Hepatocyte (in vitro differentiated cells): ENCODE measurements at regions not wholly inside any gene's neighbourhood (a gene's known extent, or its start where the extent isn't known, plus 50 kb on each side); places are given as distances from the start of the nearest gene placed in this dataset.

Source experiments
- DNase-seq: peaks from one replicate; pipeline ENCODE4 v3.0.0-alpha.2; 2016; ENCODE audit warnings: low spot score
- H2AFZ ChIP-seq: fragments of 200-600 bp; sonication (generic); 2 replicates; pipeline ENCODE4 v1.6.0; 2016; ENCODE audit warnings: antibody characterized with exemption, mild to moderate bottlenecking
- H3K27ac ChIP-seq: fragments of 200-600 bp; sonication (generic); 2 replicates; pipeline ENCODE4 v1.5.1; 2016; ENCODE audit warnings: mild to moderate bottlenecking
- H3K27me3 ChIP-seq: fragments of 200-600 bp; sonication (generic); 2 replicates; pipeline ENCODE4 v1.6.1; 2016
- H3K36me3 ChIP-seq: fragments of 200-600 bp; sonication (generic); replicated peaks from 2 replicates; pipeline ENCODE4 v1.5.1; 2016; ENCODE audit warnings: low read depth; ENCODE audit not compliant: insufficient read depth
- H3K4me1 ChIP-seq: fragments of 200-600 bp; sonication (generic); 2 replicates; pipeline ENCODE4 v1.5.1; 2016; ENCODE audit warnings: mild to moderate bottlenecking, moderate library complexity; ENCODE audit not compliant: insufficient read depth
- H3K4me2 ChIP-seq: fragments of 200-600 bp; sonication (generic); 2 replicates; pipeline ENCODE4 v1.6.0; 2016
- H3K4me3 ChIP-seq: fragments of 200-600 bp; sonication (generic); 2 replicates; pipeline ENCODE4 v1.5.1; 2016; ENCODE audit warnings: mild to moderate bottlenecking
- H3K79me2 ChIP-seq: fragments of 200-600 bp; sonication (generic); 2 replicates; pipeline ENCODE4 v1.6.0; 2017; ENCODE audit warnings: mild to moderate bottlenecking
- H3K9me2 ChIP-seq: fragments of 200-600 bp; sonication (generic); replicated peaks from 2 replicates; pipeline ENCODE4 v1.6.0; 2017; ENCODE audit warnings: mild to moderate bottlenecking; ENCODE audit not compliant: insufficient read depth
- H3K9me3 ChIP-seq: fragments of 200-600 bp; sonication (generic); 2 replicates; pipeline ENCODE4 v1.5.1; 2016; ENCODE audit warnings: low read depth, mild to moderate bottlenecking
- H4K20me1 ChIP-seq: fragments of 200-600 bp; sonication (generic); 2 replicates; pipeline ENCODE4 v1.6.0; 2016; ENCODE audit warnings: mild to moderate bottlenecking; ENCODE audit not compliant: insufficient read depth, poor library complexity, severe bottlenecking
- CTCF ChIP-seq: fragments of 200-600 bp; sonication (generic); IDR thresholded peaks from 2 replicates; pipeline ENCODE4 v1.5.1; 2016; ENCODE audit warnings: antibody characterized with exemption, mild to moderate bottlenecking; ENCODE audit not compliant: poor library complexity
- EZH2 ChIP-seq: fragments of 200-600 bp; sonication (generic); IDR thresholded peaks from 2 replicates; pipeline ENCODE4 v1.6.1; 2016; ENCODE audit warnings: antibody characterized with exemption, mild to moderate bottlenecking, borderline replicate concordance
- EZH2phosphoT487 ChIP-seq: fragments of 200-600 bp; sonication (generic); IDR thresholded peaks from one replicate; pipeline ENCODE4 v1.6.1; 2018; ENCODE audit warnings: antibody characterized with exemption, mild to moderate bottlenecking, low read depth, moderate library complexity; ENCODE audit not compliant: unreplicated experiment, severe bottlenecking
- WGBS: methylation state at CpG from one replicate; pipeline ENCODE4 v1.1.6; 2016; ENCODE audit warnings: low lambda C conversion rate; ENCODE audit errors: missing lambda C conversion rate; 5-methylcytosine and 5-hydroxymethylcytosine counted together

GRCh38 chrX:109268340-109268739, 213.5 kb downstream of the GUCY2F start:
- H3K4me3 ChIP-seq: no peak overlapping the region
- H2AFZ ChIP-seq: no peak overlapping the region
- H3K9me2 ChIP-seq: no peaks in the 10 kb centered on the region
- no peaks in the 10 kb centered on the region for H4K20me1 ChIP-seq
- no peak overlapping the region for H3K27ac ChIP-seq
- no peak for DNase-seq
- no peaks in the 10 kb centered on the region for H3K9me3 ChIP-seq
- no peak for TF ChIP-seq EZH2phosphoT487
- H3K36me3 ChIP-seq: no peaks in the 10 kb centered on the region
- H3K79me2 ChIP-seq: no peaks in the 10 kb centered on the region
- H3K4me1 ChIP-seq: no peaks in the 10 kb centered on the region
- no peaks in the 10 kb centered on the region for H3K27me3 ChIP-seq
- no peak overlapping the region for H3K4me2 ChIP-seq

GRCh38 chrX:109266034-109266433, 215.9 kb downstream of the GUCY2F start:
- no peaks in the 10 kb centered on the region for H3K4me1 ChIP-seq
- H3K27me3 ChIP-seq: no peaks in the 10 kb centered on the region
- H3K36me3 ChIP-seq: no peaks in the 10 kb centered on the region
- no peaks in the 10 kb centered on the region for H3K9me3 ChIP-seq
- no peaks in the 10 kb centered on the region for H3K9me2 ChIP-seq
- no peaks in the 10 kb centered on the region for H3K79me2 ChIP-seq
- DNase-seq: no peak
- H3K4me3 ChIP-seq: no peak overlapping the region
- H2AFZ ChIP-seq: no peak overlapping the region
- no peaks in the 10 kb centered on the region for H4K20me1 ChIP-seq
- TF ChIP-seq CTCF (no peak), EZH2phosphoT487 (no peak), EZH2 (no peak)
- H3K27ac ChIP-seq: no peak overlapping the region
- H3K4me2 ChIP-seq: no peak overlapping the region

GRCh38 chrX:109264878-109265277, 217.0 kb downstream of the GUCY2F start:
- no peaks in the 10 kb centered on the region for H3K4me1 ChIP-seq
- TF ChIP-seq EZH2phosphoT487 (no peak), EZH2 (no peak), CTCF (no peak)
- no peak for DNase-seq
- no peaks in the 10 kb centered on the region for H3K9me2 ChIP-seq
- 96% methylated on average over 1 of the region's 1 CpG for WGBS
- H3K36me3 ChIP-seq: no peaks in the 10 kb centered on the region
- no peaks in the 10 kb centered on the region for H3K79me2 ChIP-seq
- H3K27me3 ChIP-seq: no peaks in the 10 kb centered on the region
- no peak overlapping the region for H3K4me2 ChIP-seq
- H2AFZ ChIP-seq: no peak overlapping the region
- no peaks in the 10 kb centered on the region for H4K20me1 ChIP-seq
- no peak overlapping the region for H3K4me3 ChIP-seq
- no peak overlapping the region for H3K27ac ChIP-seq
- H3K9me3 ChIP-seq: no peaks in the 10 kb centered on the region

- Histone ChIP-seq H3K79me2 (no peaks in the 10 kb centered on the region), H4K20me1 (no peaks in the 10 kb centered on the region), H3K4me1 (no peaks in the 10 kb centered on the region), H3K9me3 (no peaks in the 10 kb centered on the region), H3K4me3 (no peak overlapping the region), H3K27me3 (no peaks in the 10 kb centered on the region), H3K27ac (no peak overlapping the region), H2AFZ (no peak overlapping the region), H3K9me2 (no peaks in the 10 kb centered on the region), H3K4me2 (no peak overlapping the region), H3K36me3 (no peaks in the 10 kb centered on the region)
- TF ChIP-seq CTCF (no peak), EZH2 (no peak), EZH2phosphoT487 (no peak)
- no peak for DNase-seq
- WGBS: 56% methylated on average over 2 of the region's 2 CpGs
Measured at GRCh38 chrX:109261279-109261678, 220.6 kb downstream of the GUCY2F start.
